GM19351 (cell line): ENCODE measurements at regions not wholly inside any gene's neighbourhood (a gene's known extent, or its start where the extent isn't known, plus 50 kb on each side); places are given as distances from the start of the nearest gene placed in this dataset.
A peak's percentile ranks its signal among the peaks of the same experiment; 100 is the strongest.
"Not testable (repeated sequence)": the region's sequence is repeated elsewhere in the genome, so short reads cannot be mapped to it uniquely, and the experiment has no call there.

Experiments used
- ATAC-seq: cut with Tn5 transposase; IDR thresholded peaks from one replicate; pipeline ENCODE4 v1.9.1; 2021; ENCODE audit warnings: mild to moderate bottlenecking, moderate library complexity; ENCODE audit not compliant: unreplicated experiment

- no peak for ATAC-seq
Observed at GRCh38 chr6:114862064-114862463, 519.2 kb upstream of the HS3ST5 start.

GRCh38 chr6:114844359-114844758 lies 501.5 kb upstream of the HS3ST5 start:
- no peak for ATAC-seq

- ATAC-seq, result no peak
Observed at GRCh38 chr6:114839019-114839418, 496.2 kb upstream of the HS3ST5 start.

GRCh38 chr6:114833211-114833610 lies 490.4 kb upstream of the HS3ST5 start:
- ATAC-seq, result no peak

- no peak for ATAC-seq
Observed at GRCh38 chr6:114830515-114830914, 487.7 kb upstream of the HS3ST5 start.

- no peak for ATAC-seq
Observed at GRCh38 chr6:114827135-114827534, 484.3 kb upstream of the HS3ST5 start.

GRCh38 chr6:114824409-114824808 lies 481.6 kb upstream of the HS3ST5 start:
- ATAC-seq, result no peak

- ATAC-seq, result no peak
Observed at GRCh38 chr6:114816678-114817077, 473.9 kb upstream of the HS3ST5 start.

GRCh38 chr6:114810468-114810867 lies 467.6 kb upstream of the HS3ST5 start:
- no peak for ATAC-seq

- ATAC-seq, result not testable (repeated sequence)
Observed at GRCh38 chr6:114805426-114805825, 462.6 kb upstream of the HS3ST5 start.

GRCh38 chr6:114796576-114796975 lies 453.8 kb upstream of the HS3ST5 start:
- no peak for ATAC-seq

- no peak for ATAC-seq
Observed at GRCh38 chr6:114793428-114793827, 450.6 kb upstream of the HS3ST5 start.

- ATAC-seq, result no peak
Observed at GRCh38 chr6:114785235-114786127, 442.7 kb upstream of the HS3ST5 start.

- no peak for ATAC-seq
Observed at GRCh38 chr6:114783783-114784182, 441.0 kb upstream of the HS3ST5 start.

- ATAC-seq, result no peak
Observed at GRCh38 chr6:114783083-114783482, 440.3 kb upstream of the HS3ST5 start.

GRCh38 chr6:114764866-114765265 lies 422.0 kb upstream of the HS3ST5 start:
- ATAC-seq, result no peak

- no peak for ATAC-seq
Observed at GRCh38 chr6:114762145-114762544, 419.3 kb upstream of the HS3ST5 start.

- ATAC-seq, result peak; percentile 73
Observed at GRCh38 chr6:114747995-114748625, 405.3 kb upstream of the HS3ST5 start.

GRCh38 chr6:114740547-114740946 lies 397.7 kb upstream of the HS3ST5 start:
- no peak for ATAC-seq

- ATAC-seq, result no peak
Observed at GRCh38 chr6:114739656-114740055, 396.8 kb upstream of the HS3ST5 start.

GRCh38 chr6:114735025-114735735 lies 392.4 kb upstream of the HS3ST5 start:
- peak; percentile 53 for ATAC-seq

GRCh38 chr6:114733596-114733995 lies 390.8 kb upstream of the HS3ST5 start:
- no peak for ATAC-seq
